ENCODE measurements at regions not wholly inside any gene's neighbourhood (a gene's known extent, or its start where the extent isn't known, plus 50 kb on each side); places are given as distances from the start of the nearest gene placed in this dataset.

GRCh38 chr1:14545422-14546025 is 53.0 kb upstream of the KAZN start:
- FAIRE-seq, result no peak

- FAIRE-seq, result peak; percentile 29
Measured at GRCh38 chr1:14546416-14546815, 52.1 kb upstream of the KAZN start.

All from endometrium (tissue), 2 donors.